ENCODE measurements at regions not wholly inside any gene's neighbourhood (a gene's known extent, or its start where the extent isn't known, plus 50 kb on each side); places are given as distances from the start of the nearest gene placed in this dataset.

DNA sequence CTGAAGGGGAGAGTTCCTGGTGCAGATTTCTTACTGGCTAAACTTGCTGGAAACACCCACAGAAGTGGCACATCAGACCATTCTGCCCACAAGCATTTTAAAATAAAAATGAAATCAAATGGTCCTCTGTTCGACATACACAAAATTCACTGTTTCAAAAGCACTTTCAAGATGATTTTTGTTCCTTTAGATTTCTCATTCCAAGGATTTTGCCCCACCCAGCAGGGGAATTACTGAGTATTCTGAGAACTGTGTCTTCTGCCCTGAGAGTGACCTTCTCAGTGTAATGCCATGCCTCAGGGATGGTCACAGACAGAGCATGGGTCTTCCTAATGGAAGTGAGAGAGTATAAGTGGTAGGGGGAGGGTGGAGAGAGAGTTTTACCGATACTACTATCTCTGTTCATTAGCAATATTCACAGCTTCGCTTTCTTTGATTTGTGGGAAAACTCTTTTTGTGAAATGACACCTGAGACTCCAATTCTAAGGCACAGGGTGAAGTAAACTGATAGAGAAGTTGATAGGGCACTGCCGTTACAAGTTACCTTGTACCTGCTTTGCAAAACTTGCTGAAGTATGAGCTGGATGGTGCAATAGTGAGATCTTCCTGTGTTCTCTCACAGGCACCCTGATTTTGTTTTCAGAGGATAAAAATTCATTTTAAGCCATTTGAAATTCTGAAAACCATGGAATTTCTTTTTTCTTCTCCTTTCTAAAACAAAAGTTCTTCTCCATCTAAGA, 95.8 kb upstream of the CD180 start:
- no peak for TF ChIP-seq REST (IDR thresholded peaks at IDR 0.05; ENCODE audit: insufficient read depth in 1 of 2, low read depth in 2 of 2, low read length in 2 of 2)
- no peak for TF ChIP-seq FOXP2 (optimal IDR thresholded peaks at IDR 0.05; ENCODE audit: borderline replicate concordance, extremely low read depth, extremely low read length, insufficient read depth)
- no peak for TF ChIP-seq SIN3A (IDR thresholded peaks at IDR 0.05; ENCODE audit: borderline replicate concordance, insufficient read depth, low read length)
- TF ChIP-seq POLR2AphosphoS5 (IDR thresholded peaks at IDR 0.05; ENCODE audit: low read depth, low read length), result no peak

- TF ChIP-seq SIN3A (IDR thresholded peaks at IDR 0.05; ENCODE audit: borderline replicate concordance, insufficient read depth, low read length), result no peak
Measured at GRCh38 chr5:67291671-67292070, 95.1 kb upstream of the CD180 start.

GRCh38 chr5:67291066-67291465, 94.5 kb upstream of the CD180 start:
- TF ChIP-seq TAF1 (IDR thresholded peaks at IDR 0.05; ENCODE audit: borderline replicate concordance, insufficient read depth, low read length) (no peak), POLR2AphosphoS5 (IDR thresholded peaks at IDR 0.05; ENCODE audit: low read depth, low read length) (no peak), SIN3A (IDR thresholded peaks at IDR 0.05; ENCODE audit: borderline replicate concordance, insufficient read depth, low read length) (no peak), REST (IDR thresholded peaks at IDR 0.05; ENCODE audit: insufficient read depth in 1 of 2, low read depth in 2 of 2, low read length in 2 of 2) (no peak), FOXP2 (optimal IDR thresholded peaks at IDR 0.05; ENCODE audit: borderline replicate concordance, extremely low read depth, extremely low read length, insufficient read depth) (no peak)

GRCh38 chr5:67290655-67291054, 94.1 kb upstream of the CD180 start:
- TF ChIP-seq POLR2AphosphoS5 (IDR thresholded peaks at IDR 0.05; ENCODE audit: low read depth, low read length) (no peak), REST (IDR thresholded peaks at IDR 0.05; ENCODE audit: insufficient read depth in 1 of 2, low read depth in 2 of 2, low read length in 2 of 2) (no peak)

GRCh38 chr5:67289763-67290521, 93.3 kb upstream of the CD180 start:
- no peak for TF ChIP-seq TAF1 (IDR thresholded peaks at IDR 0.05; ENCODE audit: borderline replicate concordance, insufficient read depth, low read length)
- no peak for TF ChIP-seq POLR2AphosphoS5 (IDR thresholded peaks at IDR 0.05; ENCODE audit: low read depth, low read length)

GRCh38 chr5:67287510-67288268, 91.1 kb upstream of the CD180 start:
- TF ChIP-seq TAF1 (IDR thresholded peaks at IDR 0.05; ENCODE audit: borderline replicate concordance, insufficient read depth, low read length) (no peak), FOXP2 (optimal IDR thresholded peaks at IDR 0.05; ENCODE audit: borderline replicate concordance, extremely low read depth, extremely low read length, insufficient read depth) (no peak), POLR2AphosphoS5 (IDR thresholded peaks at IDR 0.05; ENCODE audit: low read depth, low read length) (no peak)

Measured in PFSK-1 (cell line).